Lung (tissue), 11 donors: ENCODE measurements at regions not wholly inside any gene's neighbourhood (a gene's known extent, or its start where the extent isn't known, plus 50 kb on each side); places are given as distances from the start of the nearest gene placed in this dataset.

Source experiments
- ATAC-seq: fragments of 200-7000 bp; cut with Tn5 transposase; one replicate; pipeline ENCODE4 v1.9.1; 2020; ENCODE audit warnings: moderate number of reproducible peaks; ENCODE audit not compliant: insufficient read depth, low FRiP score
- DNase-seq, 3 donors: peaks; one replicate each; pipeline ENCODE4 v3.0.0-alpha.2; 2013 to 2017
- H3K27ac ChIP-seq, 2 donors: one replicate each; pipeline ENCODE4 v1.5.1; 2013; ENCODE audit warnings: mild to moderate bottlenecking in 2 of 2, moderate library complexity in 2 of 2, control low read depth in 1 of 2, inconsistent platforms in 1 of 2, low read depth in 1 of 2, low read length in 1 of 2
- H3K27me3 ChIP-seq, 3 donors: one replicate each; pipeline ENCODE4 v1.5.1; 2013; ENCODE audit warnings: low read length in 2 of 3; ENCODE audit not compliant: control insufficient read depth in 3 of 3, insufficient read depth in 3 of 3
- H3K36me3 ChIP-seq, 4 donors: one replicate each; pipeline ENCODE4 v1.5.1; 2013; ENCODE audit warnings: low read length in 4 of 4, mild to moderate bottlenecking in 1 of 4, moderate library complexity in 1 of 4; ENCODE audit not compliant: control insufficient read depth in 4 of 4, insufficient read depth in 4 of 4
- H3K4me1 ChIP-seq, 5 donors: one replicate each; pipeline ENCODE4 v1.5.1; 2013; ENCODE audit warnings: low read length in 5 of 5, mild to moderate bottlenecking in 2 of 5, moderate library complexity in 1 of 5; ENCODE audit not compliant: control insufficient read depth in 5 of 5, insufficient read depth in 5 of 5
- H3K4me3 ChIP-seq: one replicate; pipeline ENCODE4 v1.5.1; 2013; ENCODE audit warnings: mild to moderate bottlenecking, control low read depth, moderate library complexity
- H3K9ac ChIP-seq, 2 donors: one replicate each; pipeline ENCODE4 v1.5.1; 2013; ENCODE audit warnings: low read length in 2 of 2, control low read depth in 1 of 2; ENCODE audit not compliant: insufficient read depth in 1 of 2
- H3K9me3 ChIP-seq, 4 donors: one replicate each; pipeline ENCODE4 v1.5.1; 2013; ENCODE audit warnings: low read length in 3 of 4, mild to moderate bottlenecking in 1 of 4, moderate library complexity in 1 of 4; ENCODE audit not compliant: control insufficient read depth in 4 of 4, insufficient read depth in 3 of 4
- WGBS, 2 donors: extraction: QIAGEN DNeasy Blood & Tissue Kit; methylation state at CpG; one replicate each; pipeline ENCODE4 v1.1.7; 2013; 5-methylcytosine and 5-hydroxymethylcytosine counted together
- TF ChIP-seq, protein P1 (sequence below): IDR thresholded peaks from 2 replicates; pipeline ENCODE4 v1.5.1; 2012; ENCODE audit warnings: mild to moderate bottlenecking; ENCODE audit errors: control extremely low read depth, extremely low read depth
- donor health status: control.
- donor health status: control.
- donor health status: Bipolar disorder and iron deficiency.
- donor health status: healthy.
- donor health status: DM: yes; HTN: yes; CAD: no.

DNA sequence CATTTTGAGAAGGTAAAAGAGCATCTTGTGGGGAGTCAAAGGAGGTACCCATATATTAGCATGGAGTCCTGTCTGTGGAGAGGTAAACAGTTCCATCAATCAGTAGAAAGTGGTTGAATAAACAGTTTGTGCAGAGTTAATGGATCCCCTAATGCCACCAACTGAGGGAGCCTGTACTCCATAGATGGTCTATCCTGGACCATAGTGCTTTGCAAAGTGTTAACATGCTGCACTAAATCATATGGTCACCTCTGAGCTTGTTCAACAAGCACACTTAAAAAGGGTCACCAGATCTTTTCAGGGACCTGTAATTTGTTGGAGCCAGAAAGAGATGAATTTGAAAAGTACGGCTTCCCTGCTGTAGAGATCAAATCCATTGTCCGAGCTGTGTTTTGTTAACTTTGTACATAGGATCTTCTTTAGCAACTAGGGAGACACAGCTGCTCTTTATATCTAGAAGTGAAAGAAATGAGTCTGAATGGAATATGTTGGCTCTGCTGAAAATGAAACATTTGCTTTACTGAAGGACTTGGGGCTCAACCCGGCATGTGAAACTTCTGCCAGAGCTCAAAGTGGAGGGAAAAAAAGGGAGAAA, 366.4 kb downstream of the ETNK1 start:
- H3K9ac ChIP-seq = no peak overlapping the region
- peaks cover 0 to 4% (median 0%) of the 10 kb centered on the region in 5 donors for H3K4me1 ChIP-seq
- 80 to 81% methylated on average over 3 of the region's 3 CpGs for WGBS, 2 donors
- TF ChIP-seq, protein P1, sequence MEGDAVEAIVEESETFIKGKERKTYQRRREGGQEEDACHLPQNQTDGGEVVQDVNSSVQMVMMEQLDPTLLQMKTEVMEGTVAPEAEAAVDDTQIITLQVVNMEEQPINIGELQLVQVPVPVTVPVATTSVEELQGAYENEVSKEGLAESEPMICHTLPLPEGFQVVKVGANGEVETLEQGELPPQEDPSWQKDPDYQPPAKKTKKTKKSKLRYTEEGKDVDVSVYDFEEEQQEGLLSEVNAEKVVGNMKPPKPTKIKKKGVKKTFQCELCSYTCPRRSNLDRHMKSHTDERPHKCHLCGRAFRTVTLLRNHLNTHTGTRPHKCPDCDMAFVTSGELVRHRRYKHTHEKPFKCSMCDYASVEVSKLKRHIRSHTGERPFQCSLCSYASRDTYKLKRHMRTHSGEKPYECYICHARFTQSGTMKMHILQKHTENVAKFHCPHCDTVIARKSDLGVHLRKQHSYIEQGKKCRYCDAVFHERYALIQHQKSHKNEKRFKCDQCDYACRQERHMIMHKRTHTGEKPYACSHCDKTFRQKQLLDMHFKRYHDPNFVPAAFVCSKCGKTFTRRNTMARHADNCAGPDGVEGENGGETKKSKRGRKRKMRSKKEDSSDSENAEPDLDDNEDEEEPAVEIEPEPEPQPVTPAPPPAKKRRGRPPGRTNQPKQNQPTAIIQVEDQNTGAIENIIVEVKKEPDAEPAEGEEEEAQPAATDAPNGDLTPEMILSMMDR = no peak
- H3K27ac ChIP-seq = no peak overlapping the region
- H3K4me3 ChIP-seq = no peak overlapping the region
- DNase-seq (no peak), ATAC-seq (no peak)
- no peaks in the 10 kb centered on the region for H3K9me3 ChIP-seq
- H3K36me3 ChIP-seq = no peaks in the 10 kb centered on the region
- H3K27me3 ChIP-seq = no peaks in the 10 kb centered on the region

DNA sequence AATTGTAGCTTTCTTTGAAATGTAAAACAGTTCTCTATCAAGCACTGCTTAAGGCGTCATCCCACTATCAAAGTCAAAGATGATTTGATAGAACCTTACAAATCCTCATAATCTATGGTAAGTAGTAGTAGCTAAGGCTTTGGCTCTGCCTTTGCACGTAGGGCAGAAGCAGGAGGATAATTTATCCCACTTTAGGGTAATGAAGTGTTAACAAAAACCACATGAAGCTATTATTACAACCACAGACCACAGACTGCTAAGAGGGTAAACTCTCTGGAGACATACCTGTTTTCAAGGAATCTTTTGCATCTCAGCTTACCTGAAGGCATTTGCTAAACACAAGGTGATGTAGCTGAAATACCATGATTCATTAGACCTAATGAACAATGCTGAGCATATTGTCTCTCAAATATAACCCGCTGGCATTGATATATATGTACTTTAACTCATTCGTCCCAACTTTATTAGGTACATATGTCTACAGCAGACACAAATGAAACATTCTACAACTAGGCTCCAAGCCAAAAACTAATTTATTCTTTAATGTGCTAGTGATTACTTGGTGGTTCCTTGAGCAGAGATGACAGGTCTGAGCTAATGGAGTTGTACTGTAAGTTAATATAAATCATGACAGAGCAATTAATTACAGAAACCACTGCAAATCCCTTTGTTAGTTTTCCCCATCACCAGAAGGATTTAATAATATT, 368.8 kb downstream of the ETNK1 start:
- Histone ChIP-seq H3K9ac (no peak overlapping the region), H3K9me3 (peaks cover 0 to 3% (median 1%) of the 10 kb centered on the region in 4 donors), H3K4me3 (no peak overlapping the region), H3K27ac (no peak overlapping the region), H3K4me1 (peaks cover 0 to 4% (median 0%) of the 10 kb centered on the region in 5 donors), H3K36me3 (no peaks in the 10 kb centered on the region), H3K27me3 (no peaks in the 10 kb centered on the region)
- ATAC-seq = no peak
- no peak for DNase-seq
- WGBS, 2 donors = 57 to 66% methylated on average over 4 of the region's 4 CpGs
- TF ChIP-seq, protein P1 = no peak

DNA sequence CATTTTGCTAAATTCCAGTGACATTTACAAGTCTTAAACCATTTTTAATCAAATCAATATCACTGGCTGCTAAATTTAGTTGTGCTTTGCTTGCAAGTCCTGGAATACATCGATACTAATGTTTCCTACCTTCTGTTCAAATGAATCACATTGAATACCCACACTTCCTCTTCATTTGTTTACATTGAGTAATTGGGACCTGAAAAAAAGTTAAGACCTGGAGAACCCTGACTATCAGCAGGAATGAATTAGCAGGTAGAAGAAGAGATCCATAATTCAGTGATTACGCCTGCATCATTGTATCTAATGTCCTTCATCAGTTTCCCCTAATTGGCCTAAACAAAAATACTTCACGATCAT, 369.3 kb downstream of the ETNK1 start:
- TF ChIP-seq, protein P1 = no peak
- 77 to 82% methylated on average over 3 of the region's 3 CpGs for WGBS, 2 donors

More for the DNA sequence above, 369.3 kb downstream of the ETNK1 start:
- Histone ChIP-seq H3K4me1 (peaks cover 0 to 4% (median 0%) of the 10 kb centered on the region in 5 donors), H3K9ac (no peak overlapping the region), H3K27me3 (no peaks in the 10 kb centered on the region), H3K9me3 (peaks cover 0 to 7% (median 2%) of the 10 kb centered on the region in 4 donors), H3K36me3 (no peaks in the 10 kb centered on the region), H3K4me3 (no peak overlapping the region), H3K27ac (no peak overlapping the region)
- DNase-seq (no peak), ATAC-seq (no peak)
